Nephron (organoid): ENCODE measurements at regions not wholly inside any gene's neighbourhood (a gene's known extent, or its start where the extent isn't known, plus 50 kb on each side); places are given as distances from the start of the nearest gene placed in this dataset.

Source experiments
- H3K27ac Mint-ChIP-seq, 3 experiments: 2 replicates each; pipeline ENCODE4 v1.8.0; 2020; ENCODE audit warnings: mixed read lengths in 3 of 3, mild to moderate bottlenecking in 2 of 3, moderate library complexity in 1 of 3
- H3K27me3 Mint-ChIP-seq: 2 replicates; pipeline ENCODE4 v1.8.0; 2021; ENCODE audit warnings: low read depth, mild to moderate bottlenecking, moderate library complexity, mixed read lengths
- H3K36me3 Mint-ChIP-seq: 2 replicates; pipeline ENCODE4 v1.8.0; 2020; ENCODE audit warnings: low read depth, mixed read lengths
- H3K4me1 Mint-ChIP-seq: 2 replicates; pipeline ENCODE4 v1.8.0; 2020; ENCODE audit warnings: mixed read lengths
- H3K4me3 Mint-ChIP-seq, 3 experiments: 2 replicates each; pipeline ENCODE4 v1.8.0; 2020; ENCODE audit warnings: mild to moderate bottlenecking in 3 of 3, mixed read lengths in 3 of 3, moderate library complexity in 2 of 3
- H3K9me3 Mint-ChIP-seq: 2 replicates; pipeline ENCODE4 v1.8.0; 2020; ENCODE audit warnings: mixed read lengths
- TF ChIP-seq, protein P1 (sequence below), 3 experiments: fragments of 200-600 bp; sonication (generic); IDR thresholded peaks; one replicate each; pipeline ENCODE4 v1.5.0; 2021; ENCODE audit warnings: antibody characterized with exemption in 3 of 3; ENCODE audit not compliant: unreplicated experiment in 3 of 3

DNA sequence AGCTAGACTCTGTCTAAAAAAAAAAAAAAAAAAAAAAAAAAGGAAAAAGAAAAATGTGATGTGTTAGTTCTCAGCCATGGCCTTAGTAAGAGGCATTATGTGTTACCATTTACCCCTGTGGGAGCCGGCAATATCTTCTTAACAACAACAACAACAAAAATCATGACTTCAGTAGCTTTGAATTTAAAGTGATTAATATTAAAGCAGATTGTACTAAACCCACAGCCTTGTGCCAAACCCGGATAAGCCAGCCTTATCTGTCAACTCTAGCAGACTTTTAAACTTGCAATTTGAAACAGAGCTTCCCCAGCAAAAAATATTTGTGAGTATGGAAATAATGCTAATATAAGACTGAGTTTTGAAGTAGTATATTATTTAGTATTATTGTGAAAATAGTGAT lies 462.1 kb upstream of the GNPDA2 start:
- H3K27me3 Mint-ChIP-seq: no peaks in the 10 kb centered on the region
- H3K4me1 Mint-ChIP-seq: no peaks in the 10 kb centered on the region

GRCh38 chr4:45186249-45186648 lies 459.9 kb upstream of the GNPDA2 start:
- Mint-ChIP-seq H3K36me3 (no peaks in the 10 kb centered on the region), H3K4me3 (no peak overlapping the region), H3K4me1 (no peaks in the 10 kb centered on the region), H3K9me3 (no peaks in the 10 kb centered on the region), H3K27ac (no peak overlapping the region), H3K27me3 (no peaks in the 10 kb centered on the region)
- TF ChIP-seq, protein P1, sequence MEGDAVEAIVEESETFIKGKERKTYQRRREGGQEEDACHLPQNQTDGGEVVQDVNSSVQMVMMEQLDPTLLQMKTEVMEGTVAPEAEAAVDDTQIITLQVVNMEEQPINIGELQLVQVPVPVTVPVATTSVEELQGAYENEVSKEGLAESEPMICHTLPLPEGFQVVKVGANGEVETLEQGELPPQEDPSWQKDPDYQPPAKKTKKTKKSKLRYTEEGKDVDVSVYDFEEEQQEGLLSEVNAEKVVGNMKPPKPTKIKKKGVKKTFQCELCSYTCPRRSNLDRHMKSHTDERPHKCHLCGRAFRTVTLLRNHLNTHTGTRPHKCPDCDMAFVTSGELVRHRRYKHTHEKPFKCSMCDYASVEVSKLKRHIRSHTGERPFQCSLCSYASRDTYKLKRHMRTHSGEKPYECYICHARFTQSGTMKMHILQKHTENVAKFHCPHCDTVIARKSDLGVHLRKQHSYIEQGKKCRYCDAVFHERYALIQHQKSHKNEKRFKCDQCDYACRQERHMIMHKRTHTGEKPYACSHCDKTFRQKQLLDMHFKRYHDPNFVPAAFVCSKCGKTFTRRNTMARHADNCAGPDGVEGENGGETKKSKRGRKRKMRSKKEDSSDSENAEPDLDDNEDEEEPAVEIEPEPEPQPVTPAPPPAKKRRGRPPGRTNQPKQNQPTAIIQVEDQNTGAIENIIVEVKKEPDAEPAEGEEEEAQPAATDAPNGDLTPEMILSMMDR (IDR thresholded peaks at IDR 0.05; ENCODE audit: unreplicated experiment in 3 of 3): no peak

More for the DNA sequence above, 462.1 kb upstream of the GNPDA2 start:
- no peaks in the 10 kb centered on the region for H3K36me3 Mint-ChIP-seq
- no peak overlapping the region for H3K27ac Mint-ChIP-seq
- TF ChIP-seq, protein P1 (IDR thresholded peaks at IDR 0.05; ENCODE audit: unreplicated experiment in 3 of 3): no peak
- no peaks in the 10 kb centered on the region for H3K9me3 Mint-ChIP-seq
- no peak overlapping the region for H3K4me3 Mint-ChIP-seq

- Mint-ChIP-seq H3K27me3 (no peaks in the 10 kb centered on the region), H3K36me3 (no peaks in the 10 kb centered on the region), H3K4me1 (peaks cover 4% of the 10 kb centered on the region), H3K4me3 (no peak overlapping the region), H3K9me3 (no peaks in the 10 kb centered on the region), H3K27ac (no peak overlapping the region)
- TF ChIP-seq, protein P1 (IDR thresholded peaks at IDR 0.05; ENCODE audit: unreplicated experiment in 3 of 3): no peak
Observed at GRCh38 chr4:45183905-45184304, 457.5 kb upstream of the GNPDA2 start.

DNA sequence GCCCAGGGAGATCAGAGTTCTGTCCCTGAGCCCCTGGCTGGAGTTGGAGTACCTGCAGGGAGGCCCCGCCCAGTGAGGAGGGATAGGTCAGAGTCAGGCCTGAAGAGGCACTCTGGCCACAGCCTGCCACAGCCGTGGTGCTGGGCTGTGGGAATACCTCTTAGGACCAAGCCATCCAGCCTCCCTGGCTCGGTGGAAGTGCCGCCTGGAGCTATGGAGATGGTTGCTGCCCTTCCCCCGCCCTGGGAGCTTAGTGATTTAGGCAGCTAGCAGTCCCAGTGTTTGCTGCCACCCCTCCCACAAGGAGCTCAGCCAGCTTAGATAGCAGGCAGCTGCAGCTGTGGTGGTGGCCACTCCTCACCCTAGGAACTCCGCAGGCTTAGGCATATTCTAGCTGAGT lies 446.3 kb upstream of the GNPDA2 start:
- Mint-ChIP-seq H3K9me3 (peaks cover 15% of the 10 kb centered on the region), H3K36me3 (no peaks in the 10 kb centered on the region), H3K27me3 (no peaks in the 10 kb centered on the region), H3K4me3 (no peak overlapping the region), H3K27ac (no peak overlapping the region), H3K4me1 (no peaks in the 10 kb centered on the region)
- TF ChIP-seq, protein P1 (IDR thresholded peaks at IDR 0.05; ENCODE audit: unreplicated experiment in 3 of 3): no peak

DNA sequence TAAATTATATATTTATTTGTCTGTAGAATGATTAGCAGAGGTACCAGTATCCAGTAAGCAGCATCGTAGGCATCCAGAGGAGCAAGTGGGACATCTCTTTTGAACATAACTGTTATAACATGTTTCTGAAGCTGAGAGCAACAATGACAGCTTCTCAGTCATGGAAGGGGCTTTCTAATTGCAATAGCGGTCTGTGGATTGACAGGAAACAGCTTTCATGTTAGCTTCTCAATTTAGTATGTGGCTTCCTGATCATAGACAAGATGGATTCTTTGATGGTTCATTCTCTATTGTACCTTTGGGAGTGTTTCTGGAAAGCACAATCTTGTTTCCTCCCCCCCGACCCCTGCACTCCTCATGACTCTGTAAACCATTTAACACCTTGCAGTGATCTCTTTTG lies 434.6 kb upstream of the GNPDA2 start:
- Mint-ChIP-seq H3K36me3 (no peaks in the 10 kb centered on the region), H3K4me1 (no peaks in the 10 kb centered on the region), H3K27ac (no peak overlapping the region), H3K4me3 (no peak overlapping the region), H3K9me3 (no peaks in the 10 kb centered on the region), H3K27me3 (no peaks in the 10 kb centered on the region)
- TF ChIP-seq, protein P1 (IDR thresholded peaks at IDR 0.05; ENCODE audit: unreplicated experiment in 3 of 3): no peak

DNA sequence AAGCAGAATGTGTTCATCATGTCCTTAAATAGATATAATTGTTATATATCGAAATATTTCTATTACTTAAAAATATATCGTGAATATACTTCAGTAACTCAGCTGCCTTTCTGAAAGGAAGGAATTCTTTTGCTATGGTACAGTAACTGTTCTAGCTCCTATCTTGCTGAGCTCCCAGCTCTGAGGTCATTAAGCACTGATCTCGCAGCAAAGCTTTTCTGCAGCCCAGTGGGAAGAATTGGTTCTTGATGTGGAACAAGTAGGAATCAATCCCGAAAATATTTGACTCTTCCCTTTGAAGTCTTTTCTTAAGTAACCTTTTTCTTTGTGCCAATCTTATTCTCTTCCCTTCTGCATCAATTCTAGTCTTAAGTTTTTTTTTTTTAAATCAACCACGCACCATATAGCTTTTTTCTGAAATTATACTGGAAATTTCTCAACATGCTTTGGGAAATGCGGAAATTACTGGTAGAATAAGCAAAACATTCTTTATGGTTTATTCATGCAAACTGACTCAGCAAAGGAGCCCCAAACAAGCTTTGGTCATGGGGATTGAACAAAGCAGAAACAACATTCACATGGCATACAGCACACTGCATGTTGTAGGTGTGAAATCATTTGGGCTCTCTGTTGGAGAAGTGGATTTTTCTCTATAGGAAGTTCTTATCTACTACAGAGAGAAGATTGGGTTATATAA lies 428.9 kb upstream of the GNPDA2 start:
- TF ChIP-seq, protein P1 (IDR thresholded peaks at IDR 0.05; ENCODE audit: unreplicated experiment in 3 of 3): no peak
- H3K9me3 Mint-ChIP-seq: no peaks in the 10 kb centered on the region
- no peaks in the 10 kb centered on the region for H3K27me3 Mint-ChIP-seq
- no peaks in the 10 kb centered on the region for H3K36me3 Mint-ChIP-seq
- no peak overlapping the region for H3K27ac Mint-ChIP-seq
- H3K4me3 Mint-ChIP-seq: no peak overlapping the region
- H3K4me1 Mint-ChIP-seq: peaks cover 4% of the 10 kb centered on the region
